Activated B cell treated with CpG ODN at 0.5 μM for 24 hours (primary cell): ENCODE measurements at regions not wholly inside any gene's neighbourhood (a gene's known extent, or its start where the extent isn't known, plus 50 kb on each side); places are given as distances from the start of the nearest gene placed in this dataset.

ENCODE experiments used
- ATAC-seq: fragments of 200-7000 bp; cut with Tn5 transposase; one replicate; pipeline ENCODE4 v1.10.0; 2021; ENCODE audit warnings: low read depth, mild to moderate bottlenecking, moderate library complexity
- CTCF ChIA-PET: fragments of 350-600 bp; sonication (Branson Sonifier 250); formaldehyde crosslinking; loops from one replicate; lab custom pipeline; 2021; ENCODE audit warnings: antibody characterized with exemption; lab: Charles Lee
- POLR2A ChIA-PET: fragments of 350-600 bp; sonication (Branson Sonifier 250); formaldehyde crosslinking; loops from one replicate; lab custom pipeline; 2021; ENCODE audit warnings: antibody characterized with exemption; lab: Charles Lee
- DNase-seq: peaks from one replicate; pipeline ENCODE4 v3.0.0; 2022
- H3K27ac Mint-ChIP-seq: one replicate; pipeline ENCODE4 v1.8.0; 2020; ENCODE audit warnings: mixed read lengths
- H3K27me3 Mint-ChIP-seq: one replicate; pipeline ENCODE4 v1.8.0; 2021; ENCODE audit warnings: mixed read lengths
- H3K36me3 Mint-ChIP-seq: one replicate; pipeline ENCODE4 v1.8.0; 2021; ENCODE audit warnings: low read depth, mixed read lengths
- H3K4me1 Mint-ChIP-seq: one replicate; pipeline ENCODE4 v1.8.0; 2021; ENCODE audit warnings: mixed read lengths
- H3K4me3 Mint-ChIP-seq: one replicate; pipeline ENCODE4 v1.8.0; 2020; ENCODE audit warnings: mild to moderate bottlenecking, mixed read lengths
- H3K9me3 Mint-ChIP-seq: one replicate; pipeline ENCODE4 v1.8.0; 2020; ENCODE audit warnings: mixed read lengths
- intact Hi-C: fragments of 100-400 bp; cut with micrococcal nuclease; formaldehyde crosslinking; loops from one replicate; pipeline ENCODE4 v1.15.1; 2024
- TF ChIP-seq, protein P1 (sequence below): fragments of 200-600 bp; IDR thresholded peaks from one replicate; pipeline ENCODE4 v1.8.0; 2022; ENCODE audit warnings: antibody characterized with exemption, mild to moderate bottlenecking

DNA sequence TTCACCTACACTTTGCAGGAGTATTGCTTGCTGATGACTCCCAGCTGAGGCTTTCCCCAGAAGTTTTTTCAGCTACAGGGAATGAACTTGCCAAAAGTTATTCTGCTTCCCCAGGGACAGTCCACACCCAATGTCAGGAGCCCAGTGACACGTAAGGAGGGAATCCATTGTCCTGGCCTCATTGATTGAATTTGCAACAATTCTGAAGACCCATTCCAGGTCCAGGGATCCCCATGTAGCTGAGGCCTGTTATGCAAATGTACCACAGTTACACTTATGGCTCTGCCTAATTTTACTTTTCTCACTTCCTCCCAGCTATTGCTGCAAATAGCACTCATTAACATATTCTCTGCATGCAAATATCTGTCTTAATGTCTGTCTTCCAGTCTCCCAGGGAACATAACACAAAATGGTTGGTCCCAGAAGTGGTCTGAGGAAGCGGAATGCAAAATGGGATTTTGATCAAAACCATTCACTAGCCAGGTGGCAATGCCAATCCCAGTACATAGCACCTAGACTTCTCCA is 113.7 kb upstream of the ACTRT1 start:
- POLR2A ChIA-PET = no interaction called here
- H3K4me3 Mint-ChIP-seq = no peak overlapping the region
- no peaks in the 10 kb centered on the region for H3K4me1 Mint-ChIP-seq
- H3K27me3 Mint-ChIP-seq = no peaks in the 10 kb centered on the region
- TF ChIP-seq, protein P1, sequence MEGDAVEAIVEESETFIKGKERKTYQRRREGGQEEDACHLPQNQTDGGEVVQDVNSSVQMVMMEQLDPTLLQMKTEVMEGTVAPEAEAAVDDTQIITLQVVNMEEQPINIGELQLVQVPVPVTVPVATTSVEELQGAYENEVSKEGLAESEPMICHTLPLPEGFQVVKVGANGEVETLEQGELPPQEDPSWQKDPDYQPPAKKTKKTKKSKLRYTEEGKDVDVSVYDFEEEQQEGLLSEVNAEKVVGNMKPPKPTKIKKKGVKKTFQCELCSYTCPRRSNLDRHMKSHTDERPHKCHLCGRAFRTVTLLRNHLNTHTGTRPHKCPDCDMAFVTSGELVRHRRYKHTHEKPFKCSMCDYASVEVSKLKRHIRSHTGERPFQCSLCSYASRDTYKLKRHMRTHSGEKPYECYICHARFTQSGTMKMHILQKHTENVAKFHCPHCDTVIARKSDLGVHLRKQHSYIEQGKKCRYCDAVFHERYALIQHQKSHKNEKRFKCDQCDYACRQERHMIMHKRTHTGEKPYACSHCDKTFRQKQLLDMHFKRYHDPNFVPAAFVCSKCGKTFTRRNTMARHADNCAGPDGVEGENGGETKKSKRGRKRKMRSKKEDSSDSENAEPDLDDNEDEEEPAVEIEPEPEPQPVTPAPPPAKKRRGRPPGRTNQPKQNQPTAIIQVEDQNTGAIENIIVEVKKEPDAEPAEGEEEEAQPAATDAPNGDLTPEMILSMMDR = no peak
- DNase-seq = no peak
- CTCF ChIA-PET = no interaction called here
- H3K9me3 Mint-ChIP-seq = peaks cover 3% of the 10 kb centered on the region
- H3K27ac Mint-ChIP-seq = no peak overlapping the region
- no peaks in the 10 kb centered on the region for H3K36me3 Mint-ChIP-seq
- intact Hi-C loops = no loop called here
- no peak for ATAC-seq

DNA sequence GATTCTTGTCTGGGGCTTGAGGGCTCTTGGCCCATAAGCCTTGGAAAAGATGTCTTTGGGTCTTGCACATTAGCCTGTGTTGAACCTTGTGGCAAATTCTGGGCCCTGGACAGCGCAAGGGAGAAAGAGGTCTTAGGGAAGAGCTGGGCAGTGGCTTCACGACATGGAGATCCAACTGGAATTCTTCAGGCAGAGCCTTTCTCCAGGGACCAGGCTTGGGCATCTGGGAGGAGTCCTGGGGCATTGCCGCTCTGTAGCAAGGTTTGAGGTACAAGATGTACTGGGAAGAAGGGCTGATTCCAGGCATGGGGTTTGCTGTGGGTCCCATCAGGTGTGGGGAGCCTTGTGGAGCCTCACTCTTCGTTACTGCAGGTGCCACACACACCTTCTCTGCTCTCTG is 104.0 kb upstream of the ACTRT1 start:
- intact Hi-C loops = no loop called here
- Mint-ChIP-seq H3K9me3 (peaks cover 11% of the 10 kb centered on the region), H3K27ac (no peak overlapping the region), H3K4me1 (no peaks in the 10 kb centered on the region), H3K4me3 (no peak overlapping the region), H3K36me3 (no peaks in the 10 kb centered on the region), H3K27me3 (no peaks in the 10 kb centered on the region)
- DNase-seq (no peak), ATAC-seq (no peak)
- CTCF ChIA-PET = no interaction called here
- TF ChIP-seq, protein P1 = no peak
- POLR2A ChIA-PET = no interaction called here

DNA sequence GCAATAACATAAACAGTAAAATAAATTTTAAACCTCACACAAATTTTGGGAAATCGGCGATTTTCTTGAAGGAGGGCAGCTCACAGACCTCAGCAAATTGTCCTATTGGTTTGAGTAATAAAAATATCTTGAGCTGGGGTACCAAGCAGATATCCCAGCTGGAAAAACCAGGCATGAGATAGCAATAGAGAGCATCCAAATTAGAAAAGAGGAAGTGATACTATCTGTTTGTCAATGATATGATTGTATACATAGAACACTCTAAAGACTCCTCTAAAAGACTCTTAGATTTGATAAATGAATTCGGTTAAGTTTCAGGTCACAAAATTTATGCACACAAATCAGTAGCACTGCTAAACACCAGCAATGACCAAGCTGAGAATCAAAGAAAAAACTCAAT is 90.5 kb upstream of the ACTRT1 start:
- TF ChIP-seq, protein P1 = no peak
- ChIA-PET POLR2A (no interaction called here), CTCF (no interaction called here)
- no peaks in the 10 kb centered on the region for H3K4me1 Mint-ChIP-seq
- H3K36me3 Mint-ChIP-seq = no peaks in the 10 kb centered on the region
- no peaks in the 10 kb centered on the region for H3K27me3 Mint-ChIP-seq
- DNase-seq = no peak
- ATAC-seq = no peak
- no peak overlapping the region for H3K4me3 Mint-ChIP-seq
- H3K27ac Mint-ChIP-seq = no peak overlapping the region
- H3K9me3 Mint-ChIP-seq = peaks cover 5% of the 10 kb centered on the region
- intact Hi-C loops = no loop called here

DNA sequence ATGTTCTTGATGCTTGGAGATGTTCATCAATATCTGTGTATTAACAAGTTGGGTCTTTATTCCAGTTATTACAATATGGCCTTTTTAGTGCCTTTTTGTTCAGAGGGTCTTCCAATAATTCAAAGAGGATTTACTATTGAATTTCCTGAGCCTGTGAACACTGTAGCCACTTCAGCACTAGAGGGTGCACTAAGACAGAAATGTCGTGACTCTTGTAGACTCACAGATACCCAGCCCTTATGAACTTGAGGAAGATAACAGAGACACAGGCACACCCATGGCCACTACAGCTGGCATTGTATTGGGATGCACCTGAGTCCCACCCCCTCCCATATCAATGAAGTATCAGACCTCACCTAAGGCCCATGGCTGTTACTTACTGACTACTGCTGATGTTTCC is 54.4 kb upstream of the ACTRT1 start:
- ChIA-PET POLR2A (no interaction called here), CTCF (no interaction called here)
- no peak overlapping the region for H3K27ac Mint-ChIP-seq
- no peaks in the 10 kb centered on the region for H3K9me3 Mint-ChIP-seq
- DNase-seq (no peak), ATAC-seq (no peak)
- no peaks in the 10 kb centered on the region for H3K4me1 Mint-ChIP-seq
- no peaks in the 10 kb centered on the region for H3K36me3 Mint-ChIP-seq
- H3K4me3 Mint-ChIP-seq = no peak overlapping the region
- intact Hi-C loops = no loop called here
- no peaks in the 10 kb centered on the region for H3K27me3 Mint-ChIP-seq
- TF ChIP-seq, protein P1 = no peak

DNA sequence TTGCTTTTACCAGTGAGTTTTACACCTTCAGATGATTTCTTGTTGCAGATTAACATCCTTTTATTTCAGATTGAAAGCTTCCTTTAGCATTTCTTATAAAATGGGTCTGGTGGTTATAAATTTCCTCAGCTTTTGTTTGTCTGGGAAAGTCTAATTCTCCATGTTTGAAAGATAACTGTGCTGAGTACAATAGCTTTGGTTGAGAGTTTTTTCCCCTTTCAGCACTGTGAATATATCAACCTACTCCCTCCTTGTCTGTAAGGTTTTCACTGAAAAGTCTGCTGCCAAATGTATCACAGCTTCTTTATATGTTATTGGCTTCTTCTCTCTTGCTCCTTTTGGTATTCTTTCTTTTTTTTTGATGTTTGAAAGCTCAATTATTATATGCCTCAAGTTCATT is 53.5 kb upstream of the ACTRT1 start:
- H3K9me3 Mint-ChIP-seq = no peaks in the 10 kb centered on the region
- CTCF ChIA-PET = no interaction called here
- no peak overlapping the region for H3K4me3 Mint-ChIP-seq
- TF ChIP-seq, protein P1 = no peak
- H3K36me3 Mint-ChIP-seq = no peaks in the 10 kb centered on the region
- H3K27me3 Mint-ChIP-seq = no peaks in the 10 kb centered on the region
- ATAC-seq = no peak
- POLR2A ChIA-PET = no interaction called here
- DNase-seq = no peak
- H3K4me1 Mint-ChIP-seq = no peaks in the 10 kb centered on the region
- intact Hi-C loops = no loop called here
- H3K27ac Mint-ChIP-seq = no peak overlapping the region
